IMR-90 (cell line): ENCODE measurements at regions not wholly inside any gene's neighbourhood (a gene's known extent, or its start where the extent isn't known, plus 50 kb on each side); places are given as distances from the start of the nearest gene placed in this dataset.

Experiments
- ATAC-seq: fragments of 200-7000 bp; cut with Tn5 transposase; 2 replicates; pipeline ENCODE4 v1.9.1; 2020; ENCODE audit warnings: low read depth, mild to moderate bottlenecking, moderate library complexity
- BruUV-seq: library from RNA; stranded (reverse); fragments of 400-500 nt; replicated peaks from 2 replicates; lab custom pipeline; 2021; lab: Mats Ljungman, UMichigan
- CTCF ChIA-PET: fragments of 300-600 bp; formaldehyde crosslinking; extraction: SDS; loops from one replicate; lab custom pipeline; 2021; ENCODE audit warnings: antibody characterized with exemption; lab: Yijun Ruan, JAX
- POLR2A ChIA-PET: fragments of 300-600 bp; sonication (Branson Sonifier 250); formaldehyde crosslinking; loops from one replicate; lab custom pipeline; 2022; ENCODE audit warnings: antibody characterized with exemption; ENCODE audit not compliant: unreplicated experiment; lab: Charles Lee
- DNase-seq: peaks from one replicate; pipeline ENCODE4 v3.0.0; 2013
- H2AFZ ChIP-seq: replicated peaks from 2 replicates; pipeline ENCODE3; 2013; ENCODE audit warnings: low read length, mild to moderate bottlenecking; ENCODE audit not compliant: poor library complexity
- H2AK5ac ChIP-seq: 2 replicates; pipeline ENCODE4 v1.6.1; 2013; ENCODE audit warnings: low read depth, low read length, inconsistent platforms
- H2AK9ac ChIP-seq: replicated peaks from 2 replicates; pipeline ENCODE3; 2013; ENCODE audit warnings: mild to moderate bottlenecking, low read depth, low read length, moderate library complexity; ENCODE audit not compliant: poor library complexity
- H2BK120ac ChIP-seq: 2 replicates; pipeline ENCODE4 v1.6.1; 2013; ENCODE audit warnings: low read depth, low read length, inconsistent platforms
- H2BK15ac ChIP-seq: 3 replicates; pipeline ENCODE4 v1.6.1; 2013; ENCODE audit warnings: low read depth, low read length, inconsistent platforms
- H2BK20ac ChIP-seq: 2 replicates; pipeline ENCODE4 v1.6.1; 2013; ENCODE audit warnings: low read depth, mild to moderate bottlenecking, inconsistent platforms, low read length, moderate library complexity
- H2BK5ac ChIP-seq: 2 replicates; pipeline ENCODE4 v1.6.1; 2013; ENCODE audit warnings: mild to moderate bottlenecking, low read depth, low read length, inconsistent platforms; ENCODE audit not compliant: poor library complexity, severe bottlenecking
- H3K14ac ChIP-seq: replicated peaks from 2 replicates; pipeline ENCODE4 v1.6.1; 2013; ENCODE audit warnings: low read depth, low read length, inconsistent platforms
- H3K18ac ChIP-seq: 2 replicates; pipeline ENCODE4 v1.6.1; 2013; ENCODE audit warnings: low read depth, low read length, control low read depth
- H3K23ac ChIP-seq: 2 replicates; pipeline ENCODE4 v1.6.1; 2013; ENCODE audit warnings: low read depth, low read length, inconsistent platforms
- H3K27ac ChIP-seq: 2 replicates; pipeline ENCODE4 v1.5.1; 2013; ENCODE audit warnings: mild to moderate bottlenecking, control low read depth, low read length; ENCODE audit not compliant: insufficient read depth
- H3K27me3 ChIP-seq: 2 replicates; pipeline ENCODE4 v1.6.1; 2013; ENCODE audit warnings: low read length; ENCODE audit not compliant: control insufficient read depth, insufficient read depth
- H3K36me3 ChIP-seq: 2 replicates; pipeline ENCODE4 v1.6.1; 2013; ENCODE audit warnings: low read length, mixed read lengths; ENCODE audit not compliant: control insufficient read depth, insufficient read depth
- H3K4ac ChIP-seq: 2 replicates; pipeline ENCODE4 v1.6.1; 2013; ENCODE audit warnings: low read depth, low read length, inconsistent platforms
- H3K4me1 ChIP-seq: 2 replicates; pipeline ENCODE4 v1.6.1; 2013; ENCODE audit warnings: low read length, mixed read lengths; ENCODE audit not compliant: control insufficient read depth, insufficient read depth
- H3K4me2 ChIP-seq: 2 replicates; pipeline ENCODE4 v1.6.1; 2013; ENCODE audit warnings: low read depth, mild to moderate bottlenecking, control low read depth, low read length, moderate library complexity
- H3K4me3 ChIP-seq: 2 replicates; pipeline ENCODE4 v1.5.1; 2013; ENCODE audit warnings: low read depth, mild to moderate bottlenecking, control low read depth, low read length, moderate library complexity; ENCODE audit not compliant: insufficient read depth
- H3K56ac ChIP-seq: 2 replicates; pipeline ENCODE4 v1.6.1; 2013; ENCODE audit warnings: low read length, inconsistent platforms; ENCODE audit not compliant: insufficient read depth; ENCODE audit errors: extremely low read depth
- H3K79me1 ChIP-seq, 2 experiments: 2 replicates each; pipeline ENCODE4 v1.6.1; 2013; ENCODE audit warnings: low read length in 2 of 2, inconsistent platforms in 1 of 2, low read depth in 1 of 2
- H3K9ac ChIP-seq: 2 replicates; pipeline ENCODE4 v1.6.1; 2013; ENCODE audit warnings: low read depth, low read length, control low read depth
- H3K9me1 ChIP-seq: 2 replicates; pipeline ENCODE4 v1.6.1; 2013; ENCODE audit warnings: low read length, inconsistent platforms; ENCODE audit not compliant: insufficient read depth
- H3K9me3 ChIP-seq: 2 replicates; pipeline ENCODE4 v1.6.1; 2013; ENCODE audit warnings: low read length; ENCODE audit not compliant: control insufficient read depth, insufficient read depth
- H4K20me1 ChIP-seq: 2 replicates; pipeline ENCODE4 v1.6.1; 2013; ENCODE audit warnings: low read length, inconsistent platforms; ENCODE audit not compliant: insufficient read depth
- H4K5ac ChIP-seq: 2 replicates; pipeline ENCODE4 v1.6.1; 2013; ENCODE audit warnings: mild to moderate bottlenecking, low read depth, low read length, control low read depth
- H4K8ac ChIP-seq, 2 experiments: 2 replicates each; pipeline ENCODE4 v1.6.1; 2013; ENCODE audit warnings: low read depth in 2 of 2, low read length in 2 of 2, control low read depth in 1 of 2, inconsistent platforms in 1 of 2
- H4K91ac ChIP-seq: 2 replicates; pipeline ENCODE4 v1.6.1; 2013; ENCODE audit warnings: low read depth, low read length, inconsistent platforms; ENCODE audit not compliant: insufficient read depth
- BHLHE40 ChIP-seq: fragments of 150-350 bp; IDR thresholded peaks from 2 replicates; pipeline ENCODE4 v1.6.1; 2016; ENCODE audit warnings: mild to moderate bottlenecking, low read depth, low read length
- CEBPB ChIP-seq: IDR thresholded peaks from 2 replicates; pipeline ENCODE4 v1.6.1; 2012; ENCODE audit warnings: low read depth, low read length, improper control_type of control experiment
- CHD1 ChIP-seq: IDR thresholded peaks from 2 replicates; pipeline ENCODE4 v1.6.1; 2012; ENCODE audit warnings: low read depth, low read length, improper control_type of control experiment
- CTCF ChIP-seq: conservative IDR thresholded peaks from 2 replicates; pipeline ENCODE4 v1.5.1; 2012; ENCODE audit warnings: mild to moderate bottlenecking, low read depth, low read length, improper control_type of control experiment
- ELK1 ChIP-seq: fragments of 150-350 bp; IDR thresholded peaks from 2 replicates; pipeline ENCODE4 v1.6.1; 2016; ENCODE audit warnings: low read depth, mild to moderate bottlenecking, low read length, moderate library complexity, borderline replicate concordance
- FOS ChIP-seq: fragments of 150-350 bp; IDR thresholded peaks from 2 replicates; pipeline ENCODE4 v1.6.1; 2016; ENCODE audit warnings: low read depth, low read length
- MAFK ChIP-seq: IDR thresholded peaks from 2 replicates; pipeline ENCODE4 v1.6.1; 2012; ENCODE audit warnings: low read depth, low read length, improper control_type of control experiment
- MAZ ChIP-seq: IDR thresholded peaks from 2 replicates; pipeline ENCODE4 v1.6.1; 2012; ENCODE audit warnings: low read depth, mild to moderate bottlenecking, low read length, improper control_type of control experiment, moderate library complexity, borderline replicate concordance
- MXI1 ChIP-seq: IDR thresholded peaks from 2 replicates; pipeline ENCODE4 v1.6.1; 2012; ENCODE audit warnings: low read depth, mild to moderate bottlenecking, low read length, moderate library complexity, borderline replicate concordance
- POLR2A ChIP-seq: IDR thresholded peaks from 2 replicates; pipeline ENCODE4 v1.6.1; 2012; ENCODE audit warnings: mild to moderate bottlenecking, low read depth, low read length
- RAD21 ChIP-seq: IDR thresholded peaks from 2 replicates; pipeline ENCODE4 v1.6.1; 2012; ENCODE audit warnings: low read length, improper control_type of control experiment
- RCOR1 ChIP-seq: IDR thresholded peaks from 2 replicates; pipeline ENCODE4 v1.6.1; 2012; ENCODE audit warnings: mild to moderate bottlenecking, low read length, improper control_type of control experiment; ENCODE audit not compliant: insufficient replicate concordance
- RFX5 ChIP-seq: IDR thresholded peaks from 2 replicates; pipeline ENCODE4 v1.8.0; 2012; ENCODE audit warnings: low read depth, mild to moderate bottlenecking, low read length, moderate library complexity
- SMC3 ChIP-seq: fragments of 150-350 bp; IDR thresholded peaks from 2 replicates; pipeline ENCODE4 v1.6.1; 2016; ENCODE audit warnings: low read depth, mild to moderate bottlenecking, antibody characterized with exemption, low read length, moderate library complexity
- USF2 ChIP-seq: fragments of 150-350 bp; IDR thresholded peaks from 2 replicates; pipeline ENCODE4 v1.6.1; 2017; ENCODE audit warnings: mild to moderate bottlenecking, antibody characterized with exemption, low read length, low read depth
- WGBS, 2 experiments: methylation state at CpG; one replicate each; pipeline versions ENCODE4 v1.1.5 to v1.1.7; 2013; ENCODE audit warnings: missing lambda C conversion rate in 2 of 2; ENCODE audit not compliant: insufficient read length in 1 of 2; ENCODE audit errors: extremely low coverage in 2 of 2; 5-methylcytosine and 5-hydroxymethylcytosine counted together
- dilution Hi-C: fragments of 300-500 bp; cut with HindIII; formaldehyde crosslinking; loops from one replicate; pipeline ENCODE4 v1.14.3; 2018; ENCODE audit warnings: low sequenced_read_pairs; ENCODE audit not compliant: unreplicated experiment
- in situ Hi-C: fragments of 300-500 bp; cut with MboI; formaldehyde crosslinking; loops from 3 replicates; pipeline ENCODE4 v1.14.3; 2019; ENCODE audit warnings: low sequenced_read_pairs, inconsistent platforms, mixed read lengths
- intact Hi-C: fragments of 100-400 bp; cut with micrococcal nuclease; formaldehyde crosslinking; loops from 2 replicates; pipeline ENCODE4 v1.10.0; 2022

GRCh38 chr10:120989279-120989678 is 138.1 kb downstream of the WDR11 start:
- Histone ChIP-seq H3K9me3 (peaks cover 18% of the 10 kb centered on the region), H3K9ac (no peak overlapping the region), H3K23ac (no peak overlapping the region), H3K9me1 (no peaks in the 10 kb centered on the region), H4K91ac (no peak overlapping the region), H2AK5ac (no peak overlapping the region), H4K20me1 (no peaks in the 10 kb centered on the region), H3K79me1 (no peaks in the 10 kb centered on the region), H3K4me1 (no peaks in the 10 kb centered on the region), H3K4me2 (no peak overlapping the region), H3K36me3 (no peaks in the 10 kb centered on the region), H2BK5ac (no peak overlapping the region), H3K14ac (no peak overlapping the region), H4K8ac (no peak overlapping the region), H2BK120ac (no peak overlapping the region), H2AK9ac (no peak overlapping the region), H3K4ac (no peak overlapping the region), H3K18ac (no peak overlapping the region), H2AFZ (no peak overlapping the region), H3K27me3 (no peaks in the 10 kb centered on the region), H2BK15ac (no peak overlapping the region), H4K5ac (no peak overlapping the region), H3K4me3 (no peak overlapping the region), H2BK20ac (no peak overlapping the region), H3K27ac (no peak overlapping the region), H3K56ac (no peak overlapping the region)
- TF ChIP-seq RAD21: no peak
- TF ChIP-seq CTCF: no peak
- TF ChIP-seq MAFK: no peak
- TF ChIP-seq SMC3: no peak
- TF ChIP-seq MXI1: no peak
- no peak for TF ChIP-seq POLR2A
- TF ChIP-seq USF2: no peak
- no peak for TF ChIP-seq CHD1
- TF ChIP-seq MAZ: no peak
- TF ChIP-seq RCOR1: no peak
- no peak for TF ChIP-seq ELK1
- no peak for TF ChIP-seq FOS
- TF ChIP-seq RFX5: no peak
- no peak for TF ChIP-seq CEBPB
- no peak for TF ChIP-seq BHLHE40
- no CpG with 5 or more reads among the region's 2 CpGs for WGBS, 2 experiments
- intact Hi-C loops (no loop called here), in situ Hi-C loops (no loop called here), dilution Hi-C loops (no loop called here)
- ChIA-PET CTCF (no interaction called here), POLR2A (no interaction called here)
- no peak for DNase-seq
- no peak for ATAC-seq
- no TSS peak for BruUV-seq
